ENCODE measurements at regions not wholly inside any gene's neighbourhood (a gene's known extent, or its start where the extent isn't known, plus 50 kb on each side); places are given as distances from the start of the nearest gene placed in this dataset.

- H3K9me2 ChIP-seq (ENCODE audit: insufficient read depth): no peaks in the 10 kb centered on the region
- no peak overlapping the region for H3K4me3 ChIP-seq
- 21 to 29% methylated on average over 2 of the region's 2 CpGs for WGBS, 2 experiments (ENCODE audit: low coverage in 1 of 2, low lambda C conversion rate in 2 of 2, missing lambda C conversion rate in 2 of 2)
- no peak for TF ChIP-seq EZH2 (IDR thresholded peaks at IDR 0.05; ENCODE audit: insufficient read depth, poor library complexity, severe bottlenecking)
- TF ChIP-seq EZH2phosphoT487 (IDR thresholded peaks at IDR 0.05; ENCODE audit: insufficient read depth, low read depth): no peak
- no peaks in the 10 kb centered on the region for H3K79me2 ChIP-seq (ENCODE audit: insufficient read depth)
- in situ Hi-C loops (cut with MboI): no loop called here
- H3K9me3 ChIP-seq (ENCODE audit: low read depth): no peaks in the 10 kb centered on the region
- H3K36me3 ChIP-seq (ENCODE audit: low read depth): no peaks in the 10 kb centered on the region
- no peak overlapping the region for H3K4me2 ChIP-seq (ENCODE audit: unreplicated experiment)
- H3F3A ChIP-seq (ENCODE audit: insufficient read depth): no peaks in the 10 kb centered on the region
- H3K9ac ChIP-seq: no peak overlapping the region
- DNase-seq: no peak
- H3K27ac ChIP-seq: no peak overlapping the region
- H4K20me1 ChIP-seq (ENCODE audit: insufficient read depth): no peaks in the 10 kb centered on the region
- H3K27me3 ChIP-seq (replicated peaks; ENCODE audit: insufficient read depth): no peaks in the 10 kb centered on the region
- no peaks in the 10 kb centered on the region for H3K4me1 ChIP-seq (ENCODE audit: insufficient read depth)
- H2AFZ ChIP-seq: no peak overlapping the region
Observed at GRCh38 chr7:67675971-67676370, 679.3 kb downstream of the TYW1 start.

GRCh38 chr7:67678419-67678818 is 681.8 kb downstream of the TYW1 start:
- TF ChIP-seq EZH2 (IDR thresholded peaks at IDR 0.05; ENCODE audit: insufficient read depth, poor library complexity, severe bottlenecking) (no peak), EZH2phosphoT487 (IDR thresholded peaks at IDR 0.05; ENCODE audit: insufficient read depth, low read depth) (no peak)
- Histone ChIP-seq H3K27ac (no peak overlapping the region), H3K36me3 (ENCODE audit: low read depth) (no peaks in the 10 kb centered on the region), H3K79me2 (ENCODE audit: insufficient read depth) (no peaks in the 10 kb centered on the region), H3K9me3 (ENCODE audit: low read depth) (no peaks in the 10 kb centered on the region), H3K9me2 (ENCODE audit: insufficient read depth) (no peaks in the 10 kb centered on the region), H2AFZ (no peak overlapping the region), H3K4me3 (no peak overlapping the region), H3F3A (ENCODE audit: insufficient read depth) (no peaks in the 10 kb centered on the region), H3K27me3 (replicated peaks; ENCODE audit: insufficient read depth) (no peaks in the 10 kb centered on the region), H4K20me1 (ENCODE audit: insufficient read depth) (no peaks in the 10 kb centered on the region), H3K4me2 (ENCODE audit: unreplicated experiment) (no peak overlapping the region), H3K9ac (no peak overlapping the region), H3K4me1 (ENCODE audit: insufficient read depth) (no peaks in the 10 kb centered on the region)
- WGBS, 2 experiments (ENCODE audit: low coverage in 1 of 2, low lambda C conversion rate in 2 of 2, missing lambda C conversion rate in 2 of 2): 14 to 18% methylated on average over 4 of the region's 4 CpGs
- in situ Hi-C loops (cut with MboI): no loop called here
- no peak for DNase-seq

DNA sequence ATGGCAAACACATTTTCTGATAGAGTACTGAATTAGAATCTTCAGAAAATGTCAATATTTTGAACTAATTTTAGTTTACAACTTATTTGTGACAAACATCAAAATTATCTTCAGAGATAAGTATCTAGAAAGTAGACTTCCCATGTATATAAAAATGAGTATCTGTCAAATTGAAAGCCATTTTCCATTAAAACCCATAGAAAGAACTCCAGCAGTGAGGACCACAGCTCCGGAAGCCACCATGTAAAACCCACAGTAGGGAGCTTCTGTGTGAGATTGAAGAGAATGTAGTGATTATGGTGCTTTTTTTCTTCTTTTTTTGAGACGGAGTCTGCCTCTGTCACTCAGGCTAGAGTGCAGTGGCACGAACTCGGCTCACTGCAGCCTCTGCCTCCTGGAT is 687.0 kb downstream of the TYW1 start:
- Histone ChIP-seq H3K36me3 (ENCODE audit: low read depth) (no peaks in the 10 kb centered on the region), H3F3A (ENCODE audit: insufficient read depth) (no peaks in the 10 kb centered on the region), H3K27ac (no peak overlapping the region), H3K79me2 (ENCODE audit: insufficient read depth) (no peaks in the 10 kb centered on the region), H3K9me3 (ENCODE audit: low read depth) (no peaks in the 10 kb centered on the region), H2AFZ (no peak overlapping the region), H3K4me3 (no peak overlapping the region), H3K9me2 (ENCODE audit: insufficient read depth) (no peaks in the 10 kb centered on the region), H4K20me1 (ENCODE audit: insufficient read depth) (no peaks in the 10 kb centered on the region), H3K27me3 (replicated peaks; ENCODE audit: insufficient read depth) (no peaks in the 10 kb centered on the region), H3K9ac (no peak overlapping the region), H3K4me1 (ENCODE audit: insufficient read depth) (no peaks in the 10 kb centered on the region), H3K4me2 (ENCODE audit: unreplicated experiment) (no peak overlapping the region)
- 29 to 33% methylated on average over 4 of the region's 4 CpGs for WGBS, 2 experiments (ENCODE audit: low coverage in 1 of 2, low lambda C conversion rate in 2 of 2, missing lambda C conversion rate in 2 of 2)
- TF ChIP-seq EZH2phosphoT487 (IDR thresholded peaks at IDR 0.05; ENCODE audit: insufficient read depth, low read depth): no peak
- no peak for TF ChIP-seq EZH2 (IDR thresholded peaks at IDR 0.05; ENCODE audit: insufficient read depth, poor library complexity, severe bottlenecking)
- no peak for DNase-seq
- in situ Hi-C loops (cut with MboI): no loop called here

DNA sequence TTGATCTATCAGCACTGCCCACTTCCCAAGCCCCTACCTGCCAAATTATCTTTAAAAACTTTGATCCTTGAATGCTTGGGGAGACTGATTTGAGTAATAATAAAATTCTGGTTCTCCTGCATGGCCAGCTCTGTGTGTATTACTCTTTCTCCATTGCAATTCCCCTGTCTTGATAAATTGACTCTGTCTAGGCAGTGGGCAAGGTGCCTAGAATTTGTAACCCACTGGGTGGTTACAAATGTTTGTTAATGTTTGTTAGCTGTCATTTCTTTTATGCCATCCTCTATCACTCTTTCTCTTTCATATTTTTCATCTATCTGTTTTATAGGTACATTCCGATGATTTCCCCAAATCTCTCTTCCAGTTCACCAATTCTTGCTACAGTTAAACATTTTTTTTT is 694.1 kb downstream of the TYW1 start:
- no peaks in the 10 kb centered on the region for H3K9me2 ChIP-seq (ENCODE audit: insufficient read depth)
- no peaks in the 10 kb centered on the region for H4K20me1 ChIP-seq (ENCODE audit: insufficient read depth)
- H3K9me3 ChIP-seq (ENCODE audit: low read depth): no peaks in the 10 kb centered on the region
- no peak overlapping the region for H2AFZ ChIP-seq
- H3K79me2 ChIP-seq (ENCODE audit: insufficient read depth): no peaks in the 10 kb centered on the region
- no peaks in the 10 kb centered on the region for H3K36me3 ChIP-seq (ENCODE audit: low read depth)
- in situ Hi-C loops (cut with MboI): no loop called here
- no peak overlapping the region for H3K27ac ChIP-seq
- TF ChIP-seq EZH2 (IDR thresholded peaks at IDR 0.05; ENCODE audit: insufficient read depth, poor library complexity, severe bottlenecking) (no peak), EZH2phosphoT487 (IDR thresholded peaks at IDR 0.05; ENCODE audit: insufficient read depth, low read depth) (no peak)
- no peaks in the 10 kb centered on the region for H3K27me3 ChIP-seq (replicated peaks; ENCODE audit: insufficient read depth)
- no peak overlapping the region for H3K4me2 ChIP-seq (ENCODE audit: unreplicated experiment)
- DNase-seq: no peak
- H3K4me1 ChIP-seq (ENCODE audit: insufficient read depth): no peaks in the 10 kb centered on the region
- 50 to 60% methylated on average over 1 of the region's 1 CpG for WGBS, 2 experiments (ENCODE audit: low coverage in 1 of 2, low lambda C conversion rate in 2 of 2, missing lambda C conversion rate in 2 of 2)
- H3F3A ChIP-seq (ENCODE audit: insufficient read depth): no peaks in the 10 kb centered on the region
- H3K9ac ChIP-seq: no peak overlapping the region
- H3K4me3 ChIP-seq: no peak overlapping the region

- Histone ChIP-seq H3K9ac (no peak overlapping the region), H4K20me1 (ENCODE audit: insufficient read depth) (no peaks in the 10 kb centered on the region), H3K79me2 (ENCODE audit: insufficient read depth) (no peaks in the 10 kb centered on the region), H3K9me2 (ENCODE audit: insufficient read depth) (no peaks in the 10 kb centered on the region), H3K4me1 (ENCODE audit: insufficient read depth) (no peaks in the 10 kb centered on the region), H3K27ac (no peak overlapping the region), H2AFZ (no peak overlapping the region), H3F3A (ENCODE audit: insufficient read depth) (no peaks in the 10 kb centered on the region), H3K36me3 (ENCODE audit: low read depth) (no peaks in the 10 kb centered on the region), H3K4me2 (ENCODE audit: unreplicated experiment) (no peak overlapping the region), H3K9me3 (ENCODE audit: low read depth) (no peaks in the 10 kb centered on the region), H3K4me3 (no peak overlapping the region), H3K27me3 (replicated peaks; ENCODE audit: insufficient read depth) (no peaks in the 10 kb centered on the region)
- whole genome bisulfite sequencing, 2 experiments (ENCODE audit: low coverage in 1 of 2, low lambda C conversion rate in 2 of 2, missing lambda C conversion rate in 2 of 2): 1 to 4% methylated on average over 4 of the region's 4 CpGs
- in situ Hi-C loops (cut with MboI): no loop called here
- TF ChIP-seq EZH2phosphoT487 (IDR thresholded peaks at IDR 0.05; ENCODE audit: insufficient read depth, low read depth) (no peak), EZH2 (IDR thresholded peaks at IDR 0.05; ENCODE audit: insufficient read depth, poor library complexity, severe bottlenecking) (no peak)
- DNase-seq: no peak
Observed at GRCh38 chr7:67692425-67692824, 695.8 kb downstream of the TYW1 start.

All from GM23248 (cell line).